ENCODE measurements at regions not wholly inside any gene's neighbourhood (a gene's known extent, or its start where the extent isn't known, plus 50 kb on each side); places are given as distances from the start of the nearest gene placed in this dataset.

DNA sequence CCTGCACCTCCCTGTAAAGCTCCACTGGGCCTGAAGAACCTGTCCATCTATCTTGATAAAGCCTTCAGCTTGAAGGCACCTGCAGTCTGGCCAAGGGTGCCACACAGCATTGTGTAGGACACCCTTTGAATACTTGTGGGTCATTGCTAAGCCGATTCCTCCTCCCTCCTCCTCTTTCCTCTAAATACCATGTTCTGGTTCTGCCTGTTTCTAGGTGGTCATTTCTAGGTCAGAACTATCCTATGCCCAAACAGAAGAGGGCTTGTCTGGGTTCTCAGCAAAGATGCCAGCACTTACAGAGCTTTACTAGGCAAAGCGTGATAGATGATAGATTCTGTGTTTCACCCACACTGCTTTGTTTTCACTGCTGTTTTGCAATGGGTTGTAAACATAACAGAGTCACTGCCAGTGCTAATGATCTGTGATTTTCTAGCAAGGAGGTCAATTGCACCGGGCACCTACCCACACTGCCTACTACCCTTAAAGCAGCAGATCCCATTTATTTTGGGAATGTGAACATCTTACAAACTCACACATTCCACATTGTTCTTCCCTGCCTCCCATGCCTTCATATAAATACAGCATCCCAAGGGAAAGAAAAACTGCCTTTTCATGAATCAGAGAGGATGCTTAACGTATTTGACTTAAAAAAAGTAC, 279.1 kb upstream of the PITRM1 start:
- no peak for DNase-seq

DNA sequence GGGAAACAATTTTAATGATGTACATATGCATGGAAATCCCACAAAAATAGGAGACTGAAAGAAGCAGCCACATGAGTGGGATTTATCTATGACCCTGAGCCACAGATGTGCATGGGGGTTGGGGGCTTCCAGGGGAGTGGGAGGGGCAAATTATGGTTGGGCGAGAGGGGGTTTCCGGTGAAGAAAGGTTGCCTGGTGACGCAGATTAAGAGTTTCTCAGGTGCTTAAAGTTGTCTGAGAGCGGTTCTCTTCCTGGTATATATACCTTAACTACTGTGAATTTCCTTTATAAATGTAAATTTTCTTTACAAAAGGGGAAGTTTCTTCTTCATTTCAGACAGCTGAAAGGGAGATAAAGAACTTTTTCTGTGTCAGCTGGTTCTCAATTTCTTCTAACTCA, 273.6 kb upstream of the PITRM1 start:
- no peak for DNase-seq

DNA sequence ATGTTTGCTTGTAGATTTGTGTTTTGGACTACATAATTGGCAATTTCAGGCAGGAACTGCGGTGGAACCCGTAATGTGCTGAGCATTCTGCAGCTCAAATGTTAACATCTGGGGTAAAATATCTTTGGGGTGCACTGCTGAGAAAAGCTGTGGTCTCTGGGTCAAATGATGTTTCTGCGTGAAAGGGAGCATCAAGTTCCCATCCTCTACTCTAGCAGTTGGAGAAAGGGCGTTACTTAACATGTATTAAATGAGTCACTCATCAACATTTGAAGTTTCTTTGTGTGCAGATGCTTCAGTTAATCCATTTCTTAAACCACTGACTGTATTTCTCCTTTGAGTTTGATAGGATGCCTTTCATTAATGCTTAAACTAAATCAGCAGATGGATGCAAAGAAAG, 273.1 kb upstream of the PITRM1 start:
- no peak for DNase-seq

DNA sequence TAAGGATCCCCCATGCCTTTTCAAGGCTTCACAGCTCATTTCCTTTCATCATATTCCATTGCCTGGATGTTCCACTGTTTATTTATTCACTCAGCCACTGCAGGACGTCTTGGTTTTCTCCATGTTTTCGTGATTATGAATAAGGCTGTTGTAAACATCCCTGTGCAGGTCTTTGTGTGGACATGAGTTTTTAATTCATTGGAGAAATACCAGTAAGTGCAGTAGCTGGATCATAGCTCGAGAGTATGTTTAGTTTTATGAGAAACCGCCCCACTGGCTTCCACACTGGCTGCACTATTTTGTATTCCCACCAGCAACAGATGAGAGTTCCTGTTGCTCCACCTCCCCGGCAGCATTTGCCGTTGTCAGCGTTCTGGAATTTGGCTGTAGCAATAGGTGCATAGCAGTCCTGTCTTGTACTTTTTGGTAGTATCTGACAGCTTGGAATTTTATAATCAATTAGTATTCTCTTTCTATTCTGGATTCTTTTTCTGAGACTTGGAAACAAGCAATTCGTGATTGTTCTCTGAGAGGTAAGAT, 269.9 kb upstream of the PITRM1 start:
- DNase-seq, result no peak

DNA sequence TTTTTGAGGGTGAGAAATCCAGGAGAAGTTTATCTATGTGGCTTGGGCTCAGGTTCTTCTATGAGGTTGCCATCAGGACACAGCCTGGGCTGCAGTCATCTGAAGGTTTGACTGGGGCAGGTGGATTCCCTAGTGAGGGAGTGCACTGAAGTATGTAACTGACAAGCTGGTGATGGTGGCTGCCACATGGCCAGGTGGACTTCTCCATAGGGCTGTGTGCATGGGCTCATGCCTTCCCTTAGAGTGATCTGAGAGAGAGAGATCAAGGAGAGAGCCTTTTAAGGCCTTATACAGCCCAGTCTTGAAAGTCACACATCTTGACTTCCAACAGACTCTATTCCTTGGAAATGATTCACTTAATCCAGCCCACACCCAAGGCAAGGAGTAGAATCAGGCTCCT, 266.6 kb upstream of the PITRM1 start:
- DNase-seq, result no peak

DNA sequence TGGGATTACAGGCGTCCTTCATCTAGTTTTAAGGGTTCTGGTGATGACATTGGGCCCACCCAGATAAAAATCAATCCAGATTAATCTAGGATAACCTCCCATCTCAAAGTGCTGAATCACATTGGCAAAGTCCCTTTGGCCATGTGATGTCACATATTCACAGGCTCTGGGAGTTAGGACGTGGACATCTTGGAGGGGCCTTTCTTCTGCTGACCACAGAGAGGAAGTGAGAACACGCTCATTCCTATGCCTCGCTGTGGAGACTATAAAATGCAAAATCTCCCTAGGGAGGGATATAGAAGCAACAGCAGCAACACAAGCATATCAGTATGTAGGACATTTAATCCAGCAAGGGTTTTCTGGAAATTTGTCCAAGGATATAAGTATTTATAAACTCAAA, 266.0 kb upstream of the PITRM1 start:
- DNase-seq, result no peak

DNA sequence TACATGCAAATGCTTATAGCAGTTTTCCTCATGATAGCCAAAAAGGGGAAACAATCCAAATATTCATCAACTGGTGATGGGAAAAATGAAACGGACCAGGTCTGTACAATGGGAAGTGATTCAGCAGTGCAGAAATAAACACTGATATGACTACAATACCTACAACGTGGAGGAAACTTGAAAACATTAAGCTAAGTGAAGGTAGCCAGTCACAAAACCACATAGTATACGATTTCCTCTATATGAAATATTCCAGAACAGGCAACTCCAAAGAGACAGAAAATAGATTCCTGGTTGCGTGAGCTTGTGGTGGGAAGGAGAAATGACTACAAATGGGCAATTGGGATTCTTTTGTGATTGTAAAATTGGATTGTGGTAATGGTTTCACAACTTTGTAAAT, 263.1 kb upstream of the PITRM1 start:
- no peak for DNase-seq

DNA sequence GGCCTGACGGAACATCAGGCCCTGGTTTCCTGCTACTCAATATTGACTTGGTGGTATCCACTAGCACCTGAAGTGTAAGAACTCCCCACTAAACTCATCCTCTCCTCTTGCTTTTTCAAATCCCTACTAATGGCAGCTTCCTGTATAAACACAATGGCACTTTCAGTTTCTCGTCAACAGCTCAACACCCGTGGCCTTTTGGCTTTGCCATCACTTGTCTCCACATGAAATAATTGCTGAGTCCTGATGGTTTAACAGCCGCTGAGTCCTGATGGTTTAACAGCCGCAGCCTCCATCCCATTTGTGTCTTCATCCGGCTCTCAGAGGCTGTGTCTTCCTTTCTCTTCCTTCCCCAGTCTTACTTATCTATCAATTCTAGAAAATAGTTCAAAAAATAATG, 261.4 kb upstream of the PITRM1 start:
- no peak for DNase-seq

DNA sequence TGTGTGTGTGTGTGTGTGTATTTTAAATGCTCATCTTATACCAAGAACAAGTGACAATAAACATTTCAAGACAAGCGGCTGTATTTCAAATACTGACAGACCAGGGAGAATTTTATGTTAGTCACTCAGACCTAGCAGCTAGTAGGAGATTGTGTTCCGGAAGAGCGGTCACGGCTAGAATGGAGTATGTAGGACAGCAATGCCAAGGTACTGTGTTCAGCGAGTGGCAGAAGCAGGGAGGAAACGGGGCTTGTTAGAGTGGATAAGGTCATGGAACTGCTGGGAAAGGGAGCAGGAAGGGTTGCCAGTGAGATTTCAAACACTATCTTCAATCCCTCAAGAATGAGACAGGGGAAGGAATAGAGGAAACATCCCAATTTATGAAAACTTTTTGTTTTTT, 260.5 kb upstream of the PITRM1 start:
- DNase-seq, result no peak

DNA sequence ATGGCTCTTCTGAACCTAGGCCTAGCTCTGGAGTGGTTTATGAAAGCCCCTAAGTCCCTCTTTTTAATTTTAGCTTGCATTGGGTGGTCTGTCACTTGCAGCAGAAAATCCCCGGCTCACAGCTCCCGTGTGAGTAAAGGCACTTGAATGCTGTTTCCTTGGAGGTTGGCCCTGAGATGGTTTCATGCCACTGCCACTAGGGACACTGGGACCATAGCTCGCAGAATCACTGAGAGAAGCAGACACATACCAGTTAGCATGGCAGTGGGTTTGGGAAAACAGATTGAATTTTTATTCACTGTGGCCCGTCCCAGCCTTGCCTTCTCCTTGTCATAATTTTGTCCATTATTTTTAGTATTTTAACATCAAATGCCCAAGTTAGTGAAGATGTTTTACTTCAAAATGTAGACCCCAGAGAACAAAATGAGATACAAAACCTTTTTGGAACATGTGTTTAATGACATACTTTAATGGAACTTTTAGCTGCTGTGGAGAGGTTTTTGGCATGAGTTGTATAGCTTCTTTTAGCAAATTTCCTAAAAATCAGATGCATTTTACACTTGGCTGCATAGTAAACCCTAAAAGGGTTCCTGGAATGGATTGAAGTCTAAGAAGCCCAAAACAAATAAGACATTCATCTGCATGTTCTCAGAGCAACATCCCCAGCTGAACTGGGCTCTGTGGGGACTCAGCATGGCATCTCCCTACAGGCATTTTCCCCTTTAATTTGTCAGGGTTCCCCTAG, 259.7 kb upstream of the PITRM1 start:
- no peak for DNase-seq

DNA sequence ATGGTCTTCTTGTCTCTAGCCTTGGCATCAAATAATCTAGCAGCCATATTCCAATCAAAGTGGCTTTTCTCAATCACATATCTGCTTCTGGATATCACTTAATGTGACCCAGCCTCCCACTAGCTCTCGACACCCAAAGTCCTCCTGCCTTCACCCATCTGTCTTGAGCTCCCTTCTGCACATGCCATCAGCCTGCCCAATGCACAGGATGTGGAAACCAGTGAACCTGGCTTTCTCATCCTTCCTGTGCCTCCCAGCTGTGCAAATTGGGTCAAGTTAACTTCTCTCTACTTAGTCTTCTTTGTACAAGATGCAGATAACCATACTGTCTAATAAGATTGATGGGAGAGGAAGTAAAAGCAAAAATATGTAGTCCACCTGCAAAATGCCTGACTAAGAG, 257.9 kb upstream of the PITRM1 start:
- DNase-seq, result no peak

DNA sequence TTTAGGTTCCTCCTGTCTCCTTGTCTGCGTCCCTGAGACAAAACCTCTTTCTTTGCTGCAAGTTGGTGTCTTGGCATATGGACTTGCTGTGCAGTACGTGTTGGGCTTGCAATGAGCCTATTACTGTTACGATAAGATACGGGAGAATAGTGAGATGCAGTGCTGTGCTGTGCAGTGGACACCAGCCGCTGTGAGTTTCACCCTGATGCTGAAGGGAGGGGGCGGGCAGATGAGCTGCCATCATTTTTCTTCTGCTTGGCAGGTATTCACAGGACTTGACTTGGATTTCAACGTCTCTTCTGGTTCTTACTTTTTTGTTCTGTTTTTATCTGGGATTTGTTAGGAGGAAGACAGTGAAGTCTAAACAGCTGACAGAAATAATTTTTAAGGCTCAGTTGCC, 257.1 kb upstream of the PITRM1 start:
- DNase-seq, result no peak

DNA sequence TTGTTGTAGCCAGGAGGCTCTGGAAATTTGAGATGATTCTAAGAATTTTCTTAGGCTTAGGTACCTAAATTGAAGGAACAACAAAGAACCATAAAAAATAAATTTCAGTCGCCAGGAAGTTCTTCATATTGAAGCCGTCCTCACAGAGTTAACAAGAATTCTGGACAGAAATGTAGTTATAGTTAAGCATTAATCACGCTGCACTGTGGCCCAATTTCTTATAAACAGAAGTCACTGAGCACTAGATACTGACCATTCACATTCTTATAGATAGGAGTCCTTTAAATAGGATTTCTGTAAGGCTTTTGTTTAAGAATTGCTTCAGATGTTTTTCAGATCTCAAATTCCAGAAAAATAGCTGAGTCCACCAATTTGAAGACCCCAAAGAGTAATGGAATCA, 256.2 kb upstream of the PITRM1 start:
- no peak for DNase-seq

DNA sequence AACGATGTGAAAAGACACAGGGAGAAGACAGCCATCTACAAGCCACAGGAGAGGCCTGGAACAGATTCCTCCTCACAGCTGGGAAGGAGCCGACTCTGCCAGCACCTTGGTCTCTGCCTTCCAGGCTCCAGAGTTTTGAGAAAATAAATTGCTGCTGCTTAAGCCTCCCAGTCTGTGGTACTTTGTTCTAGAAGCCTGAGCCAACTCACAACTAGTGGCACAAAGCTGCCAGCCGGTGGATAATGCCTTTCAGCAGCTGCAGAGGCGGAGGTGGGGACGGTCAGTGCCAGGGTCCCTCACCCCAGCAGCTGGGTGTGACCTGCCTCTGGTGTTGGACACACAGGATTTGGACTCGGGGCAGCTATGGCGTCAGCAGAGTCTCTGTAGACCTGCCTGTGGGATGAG, 255.4 kb upstream of the PITRM1 start:
- DNase-seq, result no peak

DNA sequence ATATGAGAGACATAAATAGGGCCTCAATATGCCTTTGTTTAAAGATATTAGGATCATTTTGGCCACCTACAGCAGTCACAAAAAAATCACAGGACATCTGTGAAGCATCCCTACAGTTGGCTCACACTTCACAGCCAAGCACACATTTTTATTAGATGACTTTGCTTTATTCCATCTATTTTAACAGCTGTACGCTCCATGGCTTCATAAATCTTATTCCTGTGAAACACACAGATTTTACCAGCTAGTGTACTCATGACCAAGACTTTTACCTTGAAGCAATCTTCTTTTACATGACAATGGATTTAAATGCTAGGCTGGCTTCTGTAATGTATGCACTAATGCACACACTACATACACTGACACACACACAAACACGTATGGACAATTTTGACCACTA, 254.8 kb upstream of the PITRM1 start:
- no peak for DNase-seq

DNA sequence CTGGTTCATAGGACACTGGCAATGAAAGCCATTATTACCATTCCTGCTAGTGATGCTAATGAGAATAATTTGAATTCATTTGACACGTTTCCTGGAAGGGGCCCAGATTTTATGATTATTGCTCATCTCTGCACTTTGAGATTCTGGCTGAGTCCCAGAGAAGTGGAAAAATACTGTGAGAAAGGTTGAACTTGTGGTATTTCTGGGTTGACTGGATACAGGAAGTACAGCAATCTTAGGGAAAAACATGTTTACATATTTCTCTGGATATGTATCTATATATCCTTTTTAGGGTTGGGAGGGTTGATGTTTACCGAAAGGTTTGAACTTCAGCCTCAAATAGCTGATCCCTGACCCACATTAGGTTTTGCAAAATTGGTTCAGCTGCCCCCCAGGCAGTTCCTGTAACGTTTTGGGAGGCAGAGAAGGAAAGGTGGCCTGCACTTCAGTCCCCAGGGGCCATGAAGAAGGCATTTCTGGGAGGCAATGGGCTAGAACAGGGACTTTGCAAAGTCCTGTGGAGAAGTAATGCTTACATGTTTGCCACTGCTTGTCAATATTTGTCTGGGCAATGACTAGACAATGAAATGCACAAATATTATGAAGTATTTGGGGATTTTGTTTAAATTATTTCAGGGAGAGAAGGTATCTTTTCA, 253.7 kb upstream of the PITRM1 start:
- no peak for DNase-seq

DNA sequence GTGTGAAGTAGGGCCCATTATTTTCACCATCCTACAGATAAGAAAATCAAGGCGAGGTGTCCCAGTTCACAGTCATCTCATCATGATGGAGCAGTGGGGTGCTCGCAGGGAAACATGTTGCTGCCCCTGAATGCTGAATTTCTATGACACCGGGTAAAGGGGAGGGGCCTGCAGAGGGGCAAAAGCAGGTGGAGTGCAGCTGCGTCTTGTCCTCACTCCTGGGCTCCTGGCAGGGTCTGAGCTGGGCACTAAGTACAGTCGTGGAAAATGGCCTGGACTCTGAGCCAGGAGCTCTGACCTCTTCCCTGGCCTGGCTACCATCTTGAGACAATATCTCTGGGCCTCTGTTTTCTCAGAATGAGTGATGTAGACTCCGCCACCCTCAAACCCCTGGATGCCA, 253.1 kb upstream of the PITRM1 start:
- DNase-seq, result no peak

DNA sequence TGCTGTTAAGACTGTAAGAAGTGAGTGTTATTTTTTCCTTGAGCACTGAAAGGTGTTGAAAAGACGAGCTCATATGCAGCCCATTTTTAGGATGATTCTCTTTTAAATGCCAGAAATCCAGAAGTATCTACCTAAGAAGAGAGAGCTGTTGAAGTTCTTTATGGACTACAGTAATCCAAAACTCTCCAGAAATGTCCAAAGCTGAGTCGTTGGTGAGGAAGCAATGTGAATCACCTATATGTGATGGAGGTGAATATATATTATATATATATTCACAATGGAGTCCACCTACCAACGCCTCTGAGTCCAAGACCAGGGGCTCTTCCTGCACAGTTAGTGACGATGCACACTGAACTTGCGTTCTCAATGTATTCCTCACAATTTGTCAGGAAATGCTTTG, 252.7 kb upstream of the PITRM1 start:
- no peak for DNase-seq

DNA sequence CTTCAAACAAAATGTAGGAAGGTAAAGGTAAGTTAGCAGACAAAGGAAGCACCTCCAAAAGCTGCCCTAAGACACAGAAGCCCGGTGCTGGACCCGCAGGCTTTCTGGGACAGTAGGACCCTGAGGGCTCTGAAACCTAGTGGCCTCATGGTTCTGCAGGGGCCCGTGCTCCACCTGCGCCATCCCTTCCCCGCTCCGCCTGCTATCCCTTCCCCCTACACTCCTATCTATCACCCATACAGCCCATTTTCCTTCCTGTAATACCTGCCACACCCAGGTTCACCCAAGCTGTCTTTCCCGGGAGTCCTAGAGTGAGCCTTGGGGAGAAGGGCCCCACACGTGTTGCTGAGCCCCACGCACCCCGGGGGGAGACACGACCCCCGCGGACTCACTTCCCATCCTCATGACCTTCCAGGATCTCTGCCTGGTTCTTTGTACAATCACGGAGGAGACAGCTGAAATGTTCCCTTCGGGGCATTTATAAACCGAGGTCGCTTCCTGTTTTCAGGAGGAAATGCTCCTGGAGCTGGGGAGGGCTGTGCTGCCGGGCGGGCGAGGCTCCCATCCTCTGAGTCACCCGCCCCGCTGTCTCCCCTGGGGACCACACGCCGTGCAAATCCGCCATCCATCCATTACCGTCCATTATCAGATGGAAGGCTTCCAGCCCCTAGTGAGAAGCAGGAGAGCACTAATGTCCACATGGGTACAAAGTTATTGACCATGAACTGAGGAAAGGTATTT, 251.7 kb upstream of the PITRM1 start:
- no peak for DNase-seq

DNA sequence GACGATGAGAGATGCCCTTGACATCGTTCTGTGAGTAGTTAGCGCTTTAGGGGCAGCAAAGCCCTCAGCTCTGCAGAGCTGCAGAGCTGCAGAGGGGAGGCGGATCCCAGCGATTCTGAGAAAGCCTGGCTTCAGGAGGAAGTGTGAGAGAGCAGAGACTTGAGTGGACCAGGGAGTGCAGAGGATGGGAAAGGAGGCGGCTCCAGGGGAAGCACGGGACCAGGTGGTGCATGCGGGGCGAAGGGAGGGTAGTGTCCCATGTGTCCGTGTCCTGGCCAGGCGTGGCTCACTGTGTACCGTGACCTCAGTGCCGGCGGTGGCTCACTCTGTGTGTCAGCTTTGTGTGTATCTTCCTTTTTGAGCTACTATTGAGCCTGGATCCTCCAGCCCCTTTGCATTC, 250.8 kb upstream of the PITRM1 start:
- no peak for DNase-seq

DNA sequence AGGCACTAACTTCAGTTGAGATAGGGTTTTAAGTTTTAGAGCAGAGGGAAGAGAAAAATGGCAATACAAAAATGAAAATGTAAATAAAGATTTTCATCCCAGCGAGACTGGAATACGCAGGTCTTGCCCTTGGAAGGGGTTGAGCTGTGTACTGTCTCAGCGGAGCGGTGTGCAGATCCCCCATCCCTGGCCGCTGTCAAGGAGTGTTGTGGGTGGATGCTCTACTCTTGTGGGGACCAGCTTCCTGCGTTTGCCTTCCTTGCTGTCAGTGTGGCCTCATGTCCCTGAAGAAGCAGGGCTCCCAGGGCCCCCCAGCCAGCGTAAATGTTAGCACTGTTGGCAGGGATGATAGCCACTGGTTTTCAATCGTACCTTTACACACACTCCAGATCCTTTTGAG, 249.7 kb upstream of the PITRM1 start:
- DNase-seq, result no peak

DNA sequence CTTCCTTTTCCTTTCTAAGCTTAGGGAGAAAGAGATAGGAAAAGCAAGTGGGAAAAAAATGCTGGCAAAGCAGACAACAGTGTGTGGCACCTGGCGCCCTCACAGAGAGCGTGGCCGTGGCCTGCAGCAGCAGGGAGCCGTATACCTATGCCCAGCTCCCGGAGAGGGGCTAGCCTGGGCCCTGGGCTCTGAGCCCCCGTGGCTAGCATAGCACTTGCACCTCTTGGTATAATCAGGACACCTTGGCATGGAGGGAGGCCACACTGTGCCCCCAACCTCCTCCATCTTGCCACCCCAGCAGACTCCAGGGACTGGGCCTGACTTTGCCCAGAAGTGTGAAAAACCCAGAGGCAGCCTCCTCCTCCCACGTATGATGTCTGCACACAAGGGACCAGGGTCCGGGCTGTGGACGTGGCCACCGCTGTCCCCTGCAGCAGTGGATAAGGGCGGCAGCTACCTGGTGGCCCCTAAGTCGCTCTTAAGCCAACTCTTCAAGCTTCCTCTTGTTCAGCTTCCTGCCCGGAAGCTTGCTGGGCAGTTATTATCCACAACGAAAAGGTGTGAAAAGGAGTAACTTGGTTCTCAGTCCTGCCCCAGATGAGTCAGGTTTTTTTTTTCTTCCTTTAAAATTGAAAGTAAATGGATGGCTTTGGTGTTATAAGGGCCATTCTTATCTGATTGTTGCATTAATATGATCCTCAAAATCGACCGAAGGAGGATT, 249.1 kb upstream of the PITRM1 start:
- DNase-seq, result no peak

Data from stimulated activated naive CD4-positive, alpha-beta T cell (primary cell).